Coronary artery (tissue), 2 donors: ENCODE measurements at regions not wholly inside any gene's neighbourhood (a gene's known extent, or its start where the extent isn't known, plus 50 kb on each side); places are given as distances from the start of the nearest gene placed in this dataset.
"Not testable (repeated sequence)": the region's sequence is repeated elsewhere in the genome, so short reads cannot be mapped to it uniquely, and the experiment has no call there.

Source experiments
- DNase-seq: peaks from one replicate; pipeline ENCODE4 v3.0.0-alpha.2; 2017; ENCODE audit warnings: low spot score
- H3K27ac ChIP-seq, 2 donors: fragments of 200-600 bp; sonication (generic); one replicate each; pipeline ENCODE4 v1.5.1; 2016 to 2019
- H3K4me3 ChIP-seq: fragments of 200-600 bp; sonication (generic); 2 replicates; pipeline ENCODE4 v1.5.1; 2016; ENCODE audit warnings: mild to moderate bottlenecking, moderate library complexity
- CTCF ChIP-seq: fragments of 200-600 bp; sonication (generic); IDR thresholded peaks from one replicate; pipeline ENCODE4 v1.5.1; 2019; ENCODE audit warnings: antibody characterized with exemption

DNA sequence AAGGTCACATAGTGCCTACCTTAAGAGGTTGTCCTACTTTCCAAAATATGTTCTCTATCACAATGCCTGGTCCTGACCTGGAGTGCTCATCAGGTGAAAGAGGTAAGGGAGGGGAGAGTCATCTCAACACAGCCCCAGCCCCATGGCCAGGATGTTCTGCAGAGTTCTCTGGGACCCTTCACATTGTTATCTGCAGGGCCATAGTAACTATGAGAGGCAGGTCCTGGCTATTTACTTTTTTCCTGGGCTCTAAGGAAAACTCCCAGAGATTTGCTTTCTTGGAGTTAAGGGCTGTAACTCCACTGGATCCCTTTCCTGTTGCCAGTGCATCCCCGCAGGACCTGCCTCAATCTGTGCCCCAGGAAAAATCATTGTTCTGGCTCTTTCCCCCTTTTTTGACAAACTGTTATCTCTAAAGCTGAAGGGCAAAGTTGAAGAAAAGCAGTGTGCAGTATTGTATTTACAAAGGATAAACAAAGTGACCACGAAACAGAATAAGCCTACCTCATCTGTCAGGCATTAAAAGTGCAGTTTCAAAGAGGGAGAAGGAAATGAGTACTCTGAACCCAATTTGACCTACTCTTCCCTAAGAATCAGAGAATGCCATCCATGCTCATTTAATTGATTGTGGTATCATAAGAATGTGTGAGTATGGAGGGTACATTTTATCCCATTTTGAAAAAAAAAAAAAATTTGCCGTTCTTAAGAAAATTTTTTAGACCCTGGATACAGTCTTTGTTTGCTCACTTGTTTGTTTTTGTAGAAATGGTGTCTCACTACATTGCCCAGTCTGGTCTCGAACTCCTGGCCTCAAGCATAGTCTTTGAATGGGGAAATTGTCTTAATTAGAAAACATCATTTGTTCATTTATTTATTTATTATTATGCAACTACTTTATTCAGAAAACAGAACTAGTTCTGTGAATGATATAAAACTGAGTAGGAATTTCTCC lies 149.6 kb downstream of the RHOU start:
- no peak overlapping the region for H3K4me3 ChIP-seq
- TF ChIP-seq CTCF, result no peak
- no peak overlapping the region for H3K27ac ChIP-seq
- peak; percentile 21 for DNase-seq

- Histone ChIP-seq H3K27ac (no peak overlapping the region), H3K4me3 (no peak overlapping the region)
- no peak for TF ChIP-seq CTCF
- peak; percentile 26 for DNase-seq
Observed at GRCh38 chr1:228885845-228886244, 150.6 kb downstream of the RHOU start.

- Histone ChIP-seq H3K4me3 (no peak overlapping the region), H3K27ac (no peak overlapping the region)
- no peak for TF ChIP-seq CTCF
- DNase-seq, result no peak
Observed at GRCh38 chr1:228887101-228887500, 151.8 kb downstream of the RHOU start.

DNA sequence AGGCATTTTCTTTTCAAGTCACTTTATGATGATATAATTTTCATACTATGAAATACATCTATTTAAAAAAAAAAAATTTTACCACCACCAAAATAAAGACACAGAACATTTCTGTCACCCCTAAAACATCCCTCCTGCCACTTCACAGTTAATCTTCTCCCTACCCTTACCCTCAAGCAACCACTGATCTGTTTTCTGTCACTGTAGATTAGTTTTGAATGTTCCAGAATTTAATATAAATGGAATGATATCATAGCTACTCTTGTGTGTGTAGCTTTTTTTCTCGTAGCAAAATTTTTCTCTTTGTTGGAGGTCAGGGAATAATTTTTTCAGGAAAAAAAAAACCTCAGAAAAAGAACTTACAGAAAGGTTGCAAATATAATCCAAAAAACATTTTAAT lies 152.7 kb downstream of the RHOU start:
- no peak for DNase-seq
- no peak overlapping the region for H3K27ac ChIP-seq
- no peak overlapping the region for H3K4me3 ChIP-seq
- TF ChIP-seq CTCF, result no peak

GRCh38 chr1:228889289-228889688 lies 154.0 kb downstream of the RHOU start:
- TF ChIP-seq CTCF, result no peak

DNA sequence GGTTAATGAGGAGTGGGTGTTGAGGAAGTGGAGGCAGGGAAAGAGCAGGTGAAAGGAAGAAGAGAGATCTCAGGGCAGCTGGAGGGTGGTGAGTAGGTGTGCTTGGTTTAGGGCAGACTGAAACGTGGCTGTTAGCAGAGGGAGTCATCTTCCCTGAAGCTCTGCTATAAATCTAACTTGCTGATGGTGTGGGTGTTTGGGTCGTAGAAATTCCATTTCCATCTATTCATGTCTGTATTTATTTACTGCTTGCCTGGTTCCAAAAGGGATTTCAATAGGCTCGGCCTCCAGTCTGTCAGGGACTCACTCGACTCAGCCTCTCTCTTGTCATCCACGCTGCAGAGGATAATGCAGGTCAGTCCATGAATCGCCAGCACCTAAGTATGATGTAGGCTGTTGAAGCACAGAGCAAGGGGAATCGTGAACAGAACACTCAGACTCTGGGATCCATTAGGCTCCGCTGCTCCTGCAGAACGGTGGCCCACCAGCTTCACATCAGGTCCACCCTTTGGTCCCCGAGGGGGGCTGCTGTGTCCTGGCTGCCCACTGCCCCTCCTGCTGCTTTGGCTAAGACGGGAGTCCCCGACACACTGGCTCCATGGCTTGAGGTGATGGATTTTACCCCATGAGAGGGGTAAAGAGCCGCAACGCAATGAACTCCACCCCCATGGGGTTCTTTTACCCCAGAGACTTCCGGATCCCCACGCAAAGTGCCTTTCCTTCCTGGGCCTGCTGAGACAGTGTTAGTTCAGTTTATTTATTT lies 156.2 kb downstream of the RHOU start:
- DNase-seq, result peak; percentile 35
- Histone ChIP-seq H3K4me3 (no peak overlapping the region), H3K27ac (no peak overlapping the region)
- TF ChIP-seq CTCF, result no peak

More at GRCh38 chr1:228889289-228889688, 154.0 kb downstream of the RHOU start:
- no peak overlapping the region for H3K27ac ChIP-seq
- no peak for DNase-seq
- H3K4me3 ChIP-seq, result no peak overlapping the region

- not testable (repeated sequence) for DNase-seq, H3K4me3 ChIP-seq, H3K27ac ChIP-seq
Observed at GRCh38 chr1:228892200-228892599, 156.9 kb downstream of the RHOU start.
